Colonic mucosa (tissue), 4 donors: ENCODE measurements at regions not wholly inside any gene's neighbourhood (a gene's known extent, or its start where the extent isn't known, plus 50 kb on each side); places are given as distances from the start of the nearest gene placed in this dataset.

ENCODE experiments used
- DNase-seq: peaks from one replicate; pipeline ENCODE4 v3.0.0-alpha.2; 2020
- H3K27ac ChIP-seq: fragments of 200-600 bp; one replicate; pipeline ENCODE4 v1.8.0; 2021
- H3K27me3 ChIP-seq: fragments of 200-600 bp; one replicate; pipeline ENCODE4 v1.8.0; 2021
- H3K36me3 ChIP-seq: fragments of 200-600 bp; one replicate; pipeline ENCODE4 v1.8.0; 2021
- H3K4me1 ChIP-seq: fragments of 200-600 bp; one replicate; pipeline ENCODE4 v1.8.0; 2021; ENCODE audit warnings: mild to moderate bottlenecking
- H3K4me3 ChIP-seq: fragments of 200-600 bp; one replicate; pipeline ENCODE4 v1.8.0; 2021
- H3K9ac ChIP-seq, 2 donors: one replicate each; pipeline ENCODE4 v1.7.0; 2013; ENCODE audit warnings: control low read depth in 2 of 2, low read depth in 2 of 2, low read length in 2 of 2
- H3K9me3 ChIP-seq: fragments of 200-600 bp; one replicate; pipeline ENCODE4 v1.8.0; 2021
- intact Hi-C: fragments of 100-400 bp; cut with DNase I; formaldehyde crosslinking; loops from one replicate; pipeline ENCODE4 v1.14.1; 2022
- TF ChIP-seq, protein P1 (sequence below): fragments of 200-600 bp; IDR thresholded peaks from one replicate; pipeline ENCODE4 v1.8.0; 2022; ENCODE audit warnings: antibody characterized with exemption, mild to moderate bottlenecking
- donor health status: healthy.
- donor health status: DM: no; HTN: no; CAD: no.
- donor health status: DM: no; HTN: no; CAD: no.

GRCh38 chr3:30145281-30145680 lies 461.1 kb upstream of the TGFBR2 start:
- no peak overlapping the region for H3K9ac ChIP-seq
- H3K4me3 ChIP-seq, result no peak overlapping the region
- H3K27ac ChIP-seq, result no peak overlapping the region
- H3K27me3 ChIP-seq, result no peaks in the 10 kb centered on the region
- TF ChIP-seq, protein P1, sequence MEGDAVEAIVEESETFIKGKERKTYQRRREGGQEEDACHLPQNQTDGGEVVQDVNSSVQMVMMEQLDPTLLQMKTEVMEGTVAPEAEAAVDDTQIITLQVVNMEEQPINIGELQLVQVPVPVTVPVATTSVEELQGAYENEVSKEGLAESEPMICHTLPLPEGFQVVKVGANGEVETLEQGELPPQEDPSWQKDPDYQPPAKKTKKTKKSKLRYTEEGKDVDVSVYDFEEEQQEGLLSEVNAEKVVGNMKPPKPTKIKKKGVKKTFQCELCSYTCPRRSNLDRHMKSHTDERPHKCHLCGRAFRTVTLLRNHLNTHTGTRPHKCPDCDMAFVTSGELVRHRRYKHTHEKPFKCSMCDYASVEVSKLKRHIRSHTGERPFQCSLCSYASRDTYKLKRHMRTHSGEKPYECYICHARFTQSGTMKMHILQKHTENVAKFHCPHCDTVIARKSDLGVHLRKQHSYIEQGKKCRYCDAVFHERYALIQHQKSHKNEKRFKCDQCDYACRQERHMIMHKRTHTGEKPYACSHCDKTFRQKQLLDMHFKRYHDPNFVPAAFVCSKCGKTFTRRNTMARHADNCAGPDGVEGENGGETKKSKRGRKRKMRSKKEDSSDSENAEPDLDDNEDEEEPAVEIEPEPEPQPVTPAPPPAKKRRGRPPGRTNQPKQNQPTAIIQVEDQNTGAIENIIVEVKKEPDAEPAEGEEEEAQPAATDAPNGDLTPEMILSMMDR, result no peak
- no peaks in the 10 kb centered on the region for H3K36me3 ChIP-seq
- intact Hi-C loops, result no loop called here
- no peaks in the 10 kb centered on the region for H3K9me3 ChIP-seq
- DNase-seq, result no peak
- no peaks in the 10 kb centered on the region for H3K4me1 ChIP-seq

DNA sequence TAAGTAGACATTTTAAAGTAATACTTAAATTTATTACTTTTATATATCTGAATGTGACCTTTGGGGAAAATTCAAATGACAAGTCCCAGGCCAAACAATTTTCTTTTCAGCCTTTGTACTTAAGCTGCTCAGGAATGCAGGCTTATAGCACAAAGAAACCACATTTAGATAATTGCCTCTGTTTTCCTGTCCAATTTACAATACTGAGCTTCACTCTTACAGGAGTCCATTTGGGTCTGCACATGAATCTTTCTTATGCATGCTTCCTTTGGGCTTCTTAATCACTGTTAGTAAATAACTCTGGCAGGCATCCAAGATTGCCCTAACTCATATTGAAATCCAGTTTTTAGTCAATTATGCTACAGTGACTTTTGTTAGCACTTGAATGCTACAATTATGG lies 459.4 kb upstream of the TGFBR2 start:
- Histone ChIP-seq H3K36me3 (no peaks in the 10 kb centered on the region), H3K9ac (no peak overlapping the region), H3K4me1 (no peaks in the 10 kb centered on the region), H3K27ac (no peak overlapping the region), H3K9me3 (no peaks in the 10 kb centered on the region), H3K4me3 (no peak overlapping the region), H3K27me3 (no peaks in the 10 kb centered on the region)
- intact Hi-C loops, result no loop called here
- no peak for DNase-seq
- TF ChIP-seq, protein P1, result no peak

- no peaks in the 10 kb centered on the region for H3K27me3 ChIP-seq
- H3K4me3 ChIP-seq, result no peak overlapping the region
- no peak overlapping the region for H3K27ac ChIP-seq
- H3K4me1 ChIP-seq, result no peaks in the 10 kb centered on the region
- no peaks in the 10 kb centered on the region for H3K36me3 ChIP-seq
- TF ChIP-seq, protein P1, result no peak
- H3K9ac ChIP-seq, result no peak overlapping the region
- DNase-seq, result no peak
- intact Hi-C loops, result no loop called here
- no peaks in the 10 kb centered on the region for H3K9me3 ChIP-seq
These were observed 451.5 kb upstream of the TGFBR2 start for GRCh38 chr3:30154853-30155252.

- Histone ChIP-seq H3K36me3 (no peaks in the 10 kb centered on the region), H3K4me1 (no peaks in the 10 kb centered on the region), H3K27me3 (no peaks in the 10 kb centered on the region), H3K9ac (no peak overlapping the region), H3K27ac (no peak overlapping the region), H3K9me3 (no peaks in the 10 kb centered on the region), H3K4me3 (no peak overlapping the region)
- TF ChIP-seq, protein P1, result no peak
- intact Hi-C loops, result no loop called here
- no peak for DNase-seq
These were observed 450.6 kb upstream of the TGFBR2 start for GRCh38 chr3:30155755-30156154.

GRCh38 chr3:30156586-30157498 lies 449.6 kb upstream of the TGFBR2 start:
- H3K27ac ChIP-seq, result no peak overlapping the region
- H3K9me3 ChIP-seq, result no peaks in the 10 kb centered on the region
- H3K36me3 ChIP-seq, result no peaks in the 10 kb centered on the region
- no peak overlapping the region for H3K9ac ChIP-seq
- TF ChIP-seq, protein P1, result no peak
- no peak overlapping the region for H3K4me3 ChIP-seq
- DNase-seq, result no peak
- H3K4me1 ChIP-seq, result no peaks in the 10 kb centered on the region
- intact Hi-C loops, result no loop called here
- no peaks in the 10 kb centered on the region for H3K27me3 ChIP-seq
